Aorta (tissue), 5 donors: ENCODE measurements at regions not wholly inside any gene's neighbourhood (a gene's known extent, or its start where the extent isn't known, plus 50 kb on each side); places are given as distances from the start of the nearest gene placed in this dataset.
"Not testable (repeated sequence)": the region's sequence is repeated elsewhere in the genome, so short reads cannot be mapped to it uniquely, and the experiment has no call there.

Experiments
- ATAC-seq: fragments of 200-7000 bp; cut with Tn5 transposase; one replicate; pipeline ENCODE4 v1.9.1; 2022; ENCODE audit warnings: moderate library complexity; ENCODE audit not compliant: low FRiP score
- DNase-seq, 2 donors: peaks; one replicate each; pipeline ENCODE4 v3.0.0-alpha.2; 2020
- H3K27ac ChIP-seq, 2 donors: one replicate each; pipeline ENCODE4 v1.5.1; 2013; ENCODE audit warnings: low read length in 2 of 2, mild to moderate bottlenecking in 2 of 2, moderate library complexity in 2 of 2, control low read depth in 1 of 2, inconsistent platforms in 1 of 2, low read depth in 1 of 2
- H3K27me3 ChIP-seq, 2 donors: one replicate each; pipeline ENCODE4 v1.6.1; 2013; ENCODE audit warnings: control low read depth in 1 of 2, low read length in 1 of 2, mild to moderate bottlenecking in 1 of 2, moderate library complexity in 1 of 2; ENCODE audit not compliant: insufficient read depth in 2 of 2, control insufficient read depth in 1 of 2
- H3K36me3 ChIP-seq, 2 donors: one replicate each; pipeline ENCODE4 v1.6.1; 2013; ENCODE audit warnings: control low read depth in 1 of 2, low read length in 1 of 2, mild to moderate bottlenecking in 1 of 2; ENCODE audit not compliant: insufficient read depth in 2 of 2, control insufficient read depth in 1 of 2
- H3K4me1 ChIP-seq, 2 donors: one replicate each; pipeline ENCODE4 v1.6.1; 2013; ENCODE audit warnings: low read length in 2 of 2, control low read depth in 1 of 2, mild to moderate bottlenecking in 1 of 2, moderate library complexity in 1 of 2; ENCODE audit not compliant: insufficient read depth in 2 of 2, control insufficient read depth in 1 of 2
- H3K4me3 ChIP-seq, 2 donors: one replicate each; pipeline ENCODE4 v1.5.1; 2013; ENCODE audit warnings: low read length in 2 of 2, control low read depth in 1 of 2, mild to moderate bottlenecking in 1 of 2
- H3K9me3 ChIP-seq: one replicate; pipeline ENCODE4 v1.6.1; 2013; ENCODE audit warnings: mild to moderate bottlenecking, low read length; ENCODE audit not compliant: control insufficient read depth
- WGBS, 2 donors: extraction: QIAGEN DNeasy Blood & Tissue Kit; methylation state at CpG; one replicate each; pipeline ENCODE4 v1.1.7; 2013; 5-methylcytosine and 5-hydroxymethylcytosine counted together
- intact Hi-C, 2 donors: fragments of 100-400 bp; cut with DNase I; formaldehyde crosslinking; loops; one replicate each; pipeline versions ENCODE4 v1.14.2 to v1.15.0; 2022
- donor health status: healthy with polysubstance abuse.
- donor health status: Bipolar disorder and iron deficiency.
- donor health status: DM: no; HTN: no; CAD: no.
- donor health status: DM: no; HTN: no; CAD: no.
- donor health status: DM: yes; HTN: yes; CAD: no.

GRCh38 chr4:31851946-31852345, 1131.8 kb downstream of the PCDH7 start:
- intact Hi-C loops, result no loop called here
- ATAC-seq (no peak), DNase-seq (no peak)
- WGBS, 2 donors, result 56 to 58% methylated on average over 2 of the region's 2 CpGs
- no peak overlapping the region for H3K4me3 ChIP-seq
- H3K27ac ChIP-seq, result no peak overlapping the region
- no peaks in the 10 kb centered on the region for H3K9me3 ChIP-seq
- H3K36me3 ChIP-seq, result no peaks in the 10 kb centered on the region
- H3K27me3 ChIP-seq, result no peaks in the 10 kb centered on the region
- H3K4me1 ChIP-seq, result no peaks in the 10 kb centered on the region

- ATAC-seq, result no peak
- WGBS, 2 donors, result 50 to 57% methylated on average over 2 of the region's 2 CpGs
Measured at GRCh38 chr4:31877429-31877828, 1157.3 kb downstream of the PCDH7 start.

GRCh38 chr4:31880837-31881236, 1160.7 kb downstream of the PCDH7 start:
- H3K27ac ChIP-seq, H3K36me3 ChIP-seq, intact Hi-C loops, ATAC-seq, H3K4me1 ChIP-seq, DNase-seq, H3K4me3 ChIP-seq, H3K27me3 ChIP-seq, H3K9me3 ChIP-seq: not testable (repeated sequence)
- 70 to 78% methylated on average over 2 of the region's 2 CpGs for WGBS, 2 donors

More at GRCh38 chr4:31877429-31877828, 1157.3 kb downstream of the PCDH7 start:
- DNase-seq, result no peak
- H3K9me3 ChIP-seq, result no peaks in the 10 kb centered on the region
- H3K27me3 ChIP-seq, result no peaks in the 10 kb centered on the region
- no peaks in the 10 kb centered on the region for H3K4me1 ChIP-seq
- H3K27ac ChIP-seq, result no peak overlapping the region
- intact Hi-C loops, result no loop called here
- H3K4me3 ChIP-seq, result no peak overlapping the region
- no peaks in the 10 kb centered on the region for H3K36me3 ChIP-seq

GRCh38 chr4:31896349-31896748, 1176.2 kb downstream of the PCDH7 start:
- DNase-seq, result no peak
- intact Hi-C loops, result no loop called here
- H3K36me3 ChIP-seq, result no peaks in the 10 kb centered on the region
- no peak for ATAC-seq
- H3K4me3 ChIP-seq, result no peak overlapping the region
- no peaks in the 10 kb centered on the region for H3K4me1 ChIP-seq
- H3K27me3 ChIP-seq, result no peaks in the 10 kb centered on the region
- H3K27ac ChIP-seq, result no peak overlapping the region
- H3K9me3 ChIP-seq, result no peaks in the 10 kb centered on the region

GRCh38 chr4:31905363-31905762, 1185.2 kb downstream of the PCDH7 start:
- no peak for DNase-seq

GRCh38 chr4:31908261-31908660, 1188.1 kb downstream of the PCDH7 start:
- DNase-seq (no peak), ATAC-seq (no peak)
- H3K27ac ChIP-seq, result no peak overlapping the region
- 25 to 26% methylated on average over 3 of the region's 3 CpGs for WGBS, 2 donors
- H3K36me3 ChIP-seq, result no peaks in the 10 kb centered on the region
- H3K4me1 ChIP-seq, result no peaks in the 10 kb centered on the region
- H3K9me3 ChIP-seq, result no peaks in the 10 kb centered on the region
- no peak overlapping the region for H3K4me3 ChIP-seq
- intact Hi-C loops, result no loop called here
- H3K27me3 ChIP-seq, result peaks cover 0 to 2% of the 10 kb centered on the region in 2 donors

More at GRCh38 chr4:31905363-31905762, 1185.2 kb downstream of the PCDH7 start:
- Histone ChIP-seq H3K4me3 (no peak overlapping the region), H3K27ac (no peak overlapping the region), H3K4me1 (no peaks in the 10 kb centered on the region), H3K9me3 (no peaks in the 10 kb centered on the region), H3K36me3 (no peaks in the 10 kb centered on the region), H3K27me3 (peaks cover 0 to 2% of the 10 kb centered on the region in 2 donors)
- WGBS, 2 donors, result 84 to 85% methylated on average over 3 of the region's 3 CpGs
- intact Hi-C loops, result no loop called here
- ATAC-seq, result no peak

GRCh38 chr4:31917334-31917733, 1197.2 kb downstream of the PCDH7 start:
- intact Hi-C loops, result no loop called here
- no peak for DNase-seq
- WGBS, 2 donors, result 92 to 93% methylated on average over 1 of the region's 1 CpG

GRCh38 chr4:31918891-31919290, 1198.7 kb downstream of the PCDH7 start:
- WGBS, 2 donors, result 38 to 47% methylated on average over 5 of the region's 5 CpGs
- DNase-seq (no peak), ATAC-seq (no peak)
- Histone ChIP-seq H3K27me3 (no peaks in the 10 kb centered on the region), H3K4me1 (no peaks in the 10 kb centered on the region), H3K36me3 (no peaks in the 10 kb centered on the region), H3K4me3 (no peak overlapping the region), H3K9me3 (peaks cover 2% of the 10 kb centered on the region), H3K27ac (no peak overlapping the region)
- intact Hi-C loops, result no loop called here

More at GRCh38 chr4:31917334-31917733, 1197.2 kb downstream of the PCDH7 start:
- H3K4me3 ChIP-seq, result no peak overlapping the region
- H3K36me3 ChIP-seq, result no peaks in the 10 kb centered on the region
- no peaks in the 10 kb centered on the region for H3K4me1 ChIP-seq
- no peaks in the 10 kb centered on the region for H3K27me3 ChIP-seq
- H3K9me3 ChIP-seq, result peaks cover 2% of the 10 kb centered on the region
- ATAC-seq, result no peak
- H3K27ac ChIP-seq, result no peak overlapping the region

- DNase-seq (no peak), ATAC-seq (no peak)
- Histone ChIP-seq H3K9me3 (no peaks in the 10 kb centered on the region), H3K4me3 (no peak overlapping the region), H3K36me3 (no peaks in the 10 kb centered on the region), H3K4me1 (no peaks in the 10 kb centered on the region), H3K27ac (no peak overlapping the region), H3K27me3 (no peaks in the 10 kb centered on the region)
- WGBS, 2 donors, result 92 to 95% methylated on average over 4 of the region's 4 CpGs
- intact Hi-C loops, result no loop called here
Measured at GRCh38 chr4:31923634-31924033, 1203.5 kb downstream of the PCDH7 start.
